H1 (cell line): ENCODE measurements at regions not wholly inside any gene's neighbourhood (a gene's known extent, or its start where the extent isn't known, plus 50 kb on each side); places are given as distances from the start of the nearest gene placed in this dataset.

Experiments
- CTCF ChIA-PET: fragments of 300-600 bp; sonication (Branson Sonifier 250); formaldehyde crosslinking; loops from one replicate; lab custom pipeline; 2021; ENCODE audit not compliant: partially characterized antibody; lab: Charles Lee
- POLR2A ChIA-PET: fragments of 300-600 bp; sonication (Branson Sonifier 250); formaldehyde crosslinking; loops from one replicate; lab custom pipeline; 2021; ENCODE audit warnings: inconsistent platforms; ENCODE audit not compliant: partially characterized antibody; lab: Charles Lee
- DNase-seq, 2 experiments: peaks; one replicate each; pipeline versions ENCODE4 v3.0.0 to v3.0.0-alpha.2; 2010 to 2022; ENCODE audit warnings: low spot score in 2 of 2, low read depth in 1 of 2, mixed read lengths in 1 of 2
- FAIRE-seq: peaks from 2 replicates; lab custom pipeline; 2011; peaks lifted over from hg19 to GRCh38; lab: Jason Lieb, UNC
- H2AFZ ChIP-seq: 2 replicates; pipeline ENCODE4 v1.8.1; 2012; ENCODE audit warnings: low read length, inconsistent platforms
- H2AK5ac ChIP-seq: 2 replicates; pipeline ENCODE4 v1.6.1; 2013; ENCODE audit warnings: low read depth, low read length
- H2BK120ac ChIP-seq: replicated peaks from 2 replicates; pipeline ENCODE3; 2013; ENCODE audit warnings: low read depth, low read length, inconsistent platforms
- H2BK12ac ChIP-seq: 2 replicates; pipeline ENCODE4 v1.6.1; 2013; ENCODE audit warnings: low read depth, low read length
- H2BK15ac ChIP-seq: 2 replicates; pipeline ENCODE4 v1.6.1; 2013; ENCODE audit warnings: low read length
- H2BK20ac ChIP-seq: 2 replicates; pipeline ENCODE4 v1.6.1; 2013; ENCODE audit warnings: low read length
- H2BK5ac ChIP-seq: 2 replicates; pipeline ENCODE4 v1.6.1; 2013; ENCODE audit warnings: low read depth, low read length
- H3K14ac ChIP-seq: 2 replicates; pipeline ENCODE4 v1.6.1; 2013; ENCODE audit warnings: inconsistent platforms; ENCODE audit not compliant: insufficient read length
- H3K18ac ChIP-seq: 2 replicates; pipeline ENCODE4 v1.6.1; 2013; ENCODE audit warnings: low read length; ENCODE audit errors: extremely low read depth
- H3K23ac ChIP-seq: 2 replicates; pipeline ENCODE4 v1.6.1; 2013; ENCODE audit warnings: inconsistent platforms; ENCODE audit not compliant: insufficient read length
- H3K23me2 ChIP-seq: 2 replicates; pipeline ENCODE4 v1.6.1; 2013; ENCODE audit warnings: low read depth, low read length
- H3K27ac ChIP-seq: 2 replicates; pipeline ENCODE4 v1.6.1; 2011; ENCODE audit warnings: low read depth, low read length, inconsistent platforms
- H3K27me3 ChIP-seq, 4 experiments: replicated peaks in 1 of 4; 1 replicate in 1 of 4; 2 replicates in 3 of 4; pipeline versions ENCODE4 v1.6.1 to v1.8.1; 2011 to 2013; ENCODE audit warnings: low read length in 3 of 4, mild to moderate bottlenecking in 3 of 4, inconsistent platforms in 2 of 4, mixed read lengths in 2 of 4, moderate library complexity in 1 of 4; ENCODE audit not compliant: control insufficient read depth in 3 of 4, insufficient read depth in 3 of 4; ENCODE audit errors: extremely low read depth in 1 of 4
- H3K36me3 ChIP-seq, 4 experiments: 2 replicates each; pipeline versions ENCODE4 v1.6.1 to v1.8.1; 2011 to 2013; ENCODE audit warnings: mild to moderate bottlenecking in 4 of 4, low read length in 3 of 4, moderate library complexity in 2 of 4, control low read depth in 1 of 4, inconsistent platforms in 1 of 4; ENCODE audit not compliant: insufficient read depth in 4 of 4, control insufficient read depth in 2 of 4
- H3K4ac ChIP-seq: replicated peaks from 2 replicates; pipeline ENCODE3; 2013; ENCODE audit warnings: low read length, low read depth, mixed read lengths, inconsistent platforms; ENCODE audit not compliant: insufficient read length
- H3K4me1 ChIP-seq, 4 experiments: replicated peaks in 1 of 4; 1 replicate in 1 of 4; 2 replicates in 3 of 4; pipeline versions ENCODE4 v1.6.1 to v1.8.1; 2011 to 2013; ENCODE audit warnings: low read length in 3 of 4, inconsistent platforms in 2 of 4, mixed read lengths in 1 of 4; ENCODE audit not compliant: insufficient read depth in 4 of 4, control insufficient read depth in 3 of 4
- H3K4me2 ChIP-seq, 2 experiments: 2 replicates each; pipeline versions ENCODE4 v1.6.1 to v1.8.1; 2011 to 2013; ENCODE audit warnings: low read depth in 2 of 2, low read length in 2 of 2, control low read depth in 1 of 2, inconsistent platforms in 1 of 2, mild to moderate bottlenecking in 1 of 2; ENCODE audit not compliant: insufficient read depth in 1 of 2
- H3K4me3 ChIP-seq, 4 experiments: fragments of 200-600, 300-600 bp in 1 of 4; sonication (generic), shearing (Covaris generic), sonication (Bioruptor Twin) in 1 of 4; 2 replicates each; pipeline versions ENCODE4 v1.5.1 to v1.8.1; 2011 to 2016; ENCODE audit warnings: low read length in 4 of 4, low read depth in 3 of 4, control low read depth in 2 of 4, inconsistent platforms in 2 of 4, mild to moderate bottlenecking in 2 of 4, mixed read lengths in 1 of 4, moderate library complexity in 1 of 4; ENCODE audit not compliant: insufficient read depth in 2 of 4; ENCODE audit errors: extremely low read depth in 1 of 4
- H3K56ac ChIP-seq: replicated peaks from 2 replicates; pipeline ENCODE3; 2013; ENCODE audit warnings: low read depth, mild to moderate bottlenecking, mixed read lengths, low read length, inconsistent platforms; ENCODE audit not compliant: insufficient read length
- H3K79me1 ChIP-seq: 2 replicates; pipeline ENCODE4 v1.6.1; 2013; ENCODE audit warnings: low read depth, low read length, control low read depth
- H3K79me2 ChIP-seq, 2 experiments: 2 replicates each; pipeline versions ENCODE4 v1.6.1 to v1.8.1; 2012 to 2013; ENCODE audit warnings: low read length in 2 of 2, mild to moderate bottlenecking in 2 of 2, inconsistent platforms in 1 of 2; ENCODE audit not compliant: insufficient read depth in 2 of 2, control insufficient read depth in 1 of 2
- H3K9ac ChIP-seq, 4 experiments: replicated peaks in 1 of 4; 1 replicate in 1 of 4; 2 replicates in 3 of 4; pipeline versions ENCODE4 v1.6.1 to v1.8.1; 2011 to 2013; ENCODE audit warnings: low read depth in 3 of 4, low read length in 3 of 4, control low read depth in 2 of 4, mild to moderate bottlenecking in 2 of 4, moderate library complexity in 2 of 4, inconsistent platforms in 1 of 4; ENCODE audit errors: extremely low read depth in 1 of 4
- H3K9me3 ChIP-seq, 2 experiments: 2 replicates each; pipeline versions ENCODE4 v1.6.1 to v1.8.1; 2012 to 2013; ENCODE audit warnings: mild to moderate bottlenecking in 2 of 2, moderate library complexity in 2 of 2, control low read depth in 1 of 2, inconsistent platforms in 1 of 2, low read depth in 1 of 2, low read length in 1 of 2, mixed read lengths in 1 of 2; ENCODE audit not compliant: insufficient read depth in 2 of 2
- H4K20me1 ChIP-seq, 2 experiments: replicated peaks in 1 of 2; 2 replicates each; pipeline versions ENCODE3 to v1.8.1; 2011 to 2013; ENCODE audit warnings: inconsistent platforms in 2 of 2, low read length in 2 of 2, mild to moderate bottlenecking in 1 of 2; ENCODE audit not compliant: insufficient read depth in 2 of 2, control insufficient read depth in 1 of 2
- H4K5ac ChIP-seq: 2 replicates; pipeline ENCODE4 v1.6.1; 2013; ENCODE audit warnings: low read length, low read depth, mixed read lengths, inconsistent platforms; ENCODE audit not compliant: insufficient read length
- H4K8ac ChIP-seq: 2 replicates; pipeline ENCODE4 v1.8.0; 2013; ENCODE audit warnings: mild to moderate bottlenecking, moderate library complexity, low read length, inconsistent platforms; ENCODE audit not compliant: insufficient read depth; ENCODE audit errors: extremely low read depth
- H4K91ac ChIP-seq: replicated peaks from 2 replicates; pipeline ENCODE3; 2013; ENCODE audit warnings: low read length, mixed read lengths, inconsistent platforms; ENCODE audit not compliant: insufficient read length
- BRCA1 ChIP-seq: IDR thresholded peaks from 2 replicates; pipeline ENCODE4 v1.6.1; 2012; ENCODE audit warnings: low read depth, low read length, improper control_type of control experiment
- EZH2 ChIP-seq: fragments of 200-600 bp; sonication (generic); IDR thresholded peaks from 2 replicates; pipeline ENCODE4 v1.7.1; 2012; ENCODE audit warnings: low read depth, mild to moderate bottlenecking, moderate library complexity, low read length, inconsistent platforms; ENCODE audit not compliant: severe bottlenecking
- GTF2F1 ChIP-seq: IDR thresholded peaks from 2 replicates; pipeline ENCODE4 v1.6.1; 2012; ENCODE audit warnings: low read depth, low read length, improper control_type of control experiment, borderline replicate concordance
- JUND ChIP-seq: IDR thresholded peaks from 2 replicates; pipeline ENCODE4 v1.6.1; 2011; ENCODE audit warnings: mild to moderate bottlenecking, improper control_type of control experiment, low read length
- KDM4A ChIP-seq: IDR thresholded peaks from one replicate; pipeline ENCODE4 v1.7.1; 2012; ENCODE audit warnings: low read depth, mild to moderate bottlenecking, moderate library complexity, low read length, inconsistent platforms; ENCODE audit not compliant: severe bottlenecking
- NRF1 ChIP-seq: IDR thresholded peaks from 2 replicates; pipeline ENCODE4 v1.6.1; 2011; ENCODE audit warnings: mild to moderate bottlenecking, low read depth, low read length, improper control_type of control experiment
- PHF8 ChIP-seq: fragments of 200-600 bp; sonication (generic); conservative IDR thresholded peaks from 2 replicates; pipeline ENCODE4 v1.7.1; 2012; ENCODE audit warnings: low read depth, mild to moderate bottlenecking, inconsistent platforms, low read length, moderate library complexity
- RAD21 ChIP-seq, 2 experiments: IDR thresholded peaks in 1 of 2; conservative IDR thresholded peaks in 1 of 2; 2 replicates each; pipeline ENCODE4 v1.6.1; 2011; ENCODE audit warnings: low read depth in 2 of 2, low read length in 2 of 2, improper control_type of control experiment in 1 of 2, inconsistent platforms in 1 of 2, mild to moderate bottlenecking in 1 of 2, moderate library complexity in 1 of 2
- TAF1 ChIP-seq: IDR thresholded peaks from 2 replicates; pipeline ENCODE4 v1.6.1; 2011; ENCODE audit warnings: mild to moderate bottlenecking, low read depth, low read length
- TAF7 ChIP-seq: optimal IDR thresholded peaks from 2 replicates; pipeline ENCODE3; 2011; ENCODE audit warnings: low read depth, mild to moderate bottlenecking, inconsistent platforms, low read length, moderate library complexity, borderline replicate concordance
- TBP ChIP-seq: IDR thresholded peaks from 2 replicates; pipeline ENCODE4 v1.6.1; 2011; ENCODE audit warnings: low read depth, low read length, improper control_type of control experiment
- USF2 ChIP-seq: IDR thresholded peaks from 2 replicates; pipeline ENCODE4 v1.6.1; 2011; ENCODE audit warnings: low read length, improper control_type of control experiment
- WGBS, 2 experiments: shearing (Covaris generic) in 1 of 2; methylation state at CpG; one replicate each; pipeline versions ENCODE4 v1.1.6 to v1.1.7; 2013 to 2015; ENCODE audit warnings: low lambda C conversion rate in 2 of 2, mixed read lengths in 2 of 2, inconsistent platforms in 1 of 2, low coverage in 1 of 2, missing lambda C conversion rate in 1 of 2; ENCODE audit not compliant: insufficient replicate concordance in 2 of 2, insufficient coverage in 1 of 2, insufficient read length in 1 of 2; ENCODE audit errors: extremely low coverage in 1 of 2, missing lambda C conversion rate in 1 of 2; 5-methylcytosine and 5-hydroxymethylcytosine counted together

- no peak overlapping the region for H3K14ac ChIP-seq
- no peak overlapping the region for H3K4me2 ChIP-seq
- CTCF ChIA-PET: interaction anchor here (0.9 to 3.9 kb wide), 3 partner anchors 7 to 29 kb away, joined by 3 to 22 read pairs (median 3); no protein-coding TSS in a partner anchor
- POLR2A ChIA-PET: no interaction called here
- no peak overlapping the region for H2BK120ac ChIP-seq
- H3K23me2 ChIP-seq: no peaks in the 10 kb centered on the region
- H2BK20ac ChIP-seq: no peak overlapping the region
- H2AFZ ChIP-seq: no peak overlapping the region
- no peak overlapping the region for H3K27ac ChIP-seq
- no peak overlapping the region for H2BK12ac ChIP-seq
- H4K8ac ChIP-seq: no peak overlapping the region
- no peaks in the 10 kb centered on the region for H4K20me1 ChIP-seq
- no peak overlapping the region for H2BK15ac ChIP-seq
- H2BK5ac ChIP-seq: no peak overlapping the region
- H3K56ac ChIP-seq: no peak overlapping the region
- no peak overlapping the region for H3K23ac ChIP-seq
- no peaks in the 10 kb centered on the region for H3K4me1 ChIP-seq
- TF ChIP-seq NRF1 (no peak), PHF8 (no peak), KDM4A (no peak), RAD21 (IDR thresholded peaks at IDR 0.05 in 1 of 2, conservative IDR thresholded peaks at IDR 0.05 in 1 of 2; ENCODE audit: low read depth in 2 of 2, low read length in 2 of 2) (no peak), USF2 (no peak), JUND (no peak), TBP (no peak), EZH2 (no peak), GTF2F1 (no peak), TAF7 (no peak), TAF1 (no peak), BRCA1 (no peak)
- no peaks in the 10 kb centered on the region for H3K79me2 ChIP-seq
- no peak overlapping the region for H4K5ac ChIP-seq
- no peaks in the 10 kb centered on the region for H3K36me3 ChIP-seq
- H2AK5ac ChIP-seq: no peak overlapping the region
- H3K9me3 ChIP-seq: no peaks in the 10 kb centered on the region
- no peak overlapping the region for H3K9ac ChIP-seq
- H3K79me1 ChIP-seq: no peaks in the 10 kb centered on the region
- no peak overlapping the region for H3K4me3 ChIP-seq
- H3K4ac ChIP-seq: no peak overlapping the region
- DNase-seq: no peak
- 85% methylated on average over 9 of the region's 9 CpGs; no CpG with 5 or more reads in 1 of the 2 experiments for WGBS, 2 experiments
- no peak for FAIRE-seq
- no peak overlapping the region for H3K18ac ChIP-seq
- no peaks in the 10 kb centered on the region for H3K27me3 ChIP-seq
- no peak overlapping the region for H4K91ac ChIP-seq
Measured at GRCh38 chr17:33491871-33492481, 198.9 kb upstream of the ASIC2 start.
